Dermis microvascular lymphatic vessel endothelial cell (primary cell): ENCODE measurements at regions not wholly inside any gene's neighbourhood (a gene's known extent, or its start where the extent isn't known, plus 50 kb on each side); places are given as distances from the start of the nearest gene placed in this dataset.
"Not testable (repeated sequence)": the region's sequence is repeated elsewhere in the genome, so short reads cannot be mapped to it uniquely, and the experiment has no call there.

Experiments used
- DNase-seq, 2 donors: peaks; one replicate each; pipeline versions ENCODE4 v3.0.0 to v3.0.0-alpha.2; 2010; ENCODE audit warnings: low read depth in 2 of 2

- no peak for DNase-seq
These were observed 296.8 kb downstream of the PREX1 start for GRCh38 chr20:48530957-48531356.

GRCh38 chr20:48528346-48528745 lies 299.5 kb downstream of the PREX1 start:
- DNase-seq: no peak

DNA sequence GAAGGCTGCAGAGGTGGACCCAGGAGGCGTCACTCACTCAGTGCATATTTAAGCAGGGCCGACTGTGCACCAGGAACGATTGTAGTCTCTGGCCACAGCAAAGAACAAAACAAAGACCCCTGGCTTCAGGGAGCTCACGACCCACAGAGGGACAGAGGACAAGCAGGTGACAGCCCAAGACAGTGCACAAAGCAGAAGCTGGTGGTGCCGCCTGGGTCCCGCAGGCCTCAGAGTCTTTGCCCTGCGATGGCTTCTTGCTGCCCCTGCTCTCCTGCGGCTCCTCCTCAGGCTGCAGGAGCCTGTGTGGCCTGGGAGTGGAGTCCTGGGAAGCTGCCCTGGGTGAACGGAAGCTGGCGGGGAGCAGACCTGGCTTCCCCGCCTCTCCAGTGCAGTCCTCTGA lies 300.0 kb downstream of the PREX1 start:
- DNase-seq: no peak

DNA sequence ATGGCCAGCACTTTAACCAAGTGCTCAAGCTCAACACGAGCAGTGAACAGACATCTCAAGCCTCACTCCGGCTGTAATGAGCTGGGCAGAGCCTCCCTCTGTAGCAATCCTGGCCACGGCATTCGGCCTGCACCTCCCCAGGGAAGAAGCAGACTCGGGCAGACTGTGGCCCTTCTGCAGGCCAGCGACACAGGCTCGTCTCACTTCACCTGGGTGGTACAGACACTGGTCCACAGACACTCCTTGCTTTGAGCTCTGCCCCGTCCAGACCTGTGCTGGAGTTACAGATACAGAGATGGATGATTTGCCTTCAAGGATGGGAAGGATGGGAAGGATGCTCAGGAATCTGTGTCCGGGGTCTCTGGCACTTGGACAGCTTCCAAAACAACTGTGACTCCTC lies 300.9 kb downstream of the PREX1 start:
- DNase-seq: no peak

- DNase-seq: no peak
These were observed 302.4 kb downstream of the PREX1 start for GRCh38 chr20:48525400-48525799.

GRCh38 chr20:48524582-48524981 lies 303.2 kb downstream of the PREX1 start:
- DNase-seq: no peak

DNA sequence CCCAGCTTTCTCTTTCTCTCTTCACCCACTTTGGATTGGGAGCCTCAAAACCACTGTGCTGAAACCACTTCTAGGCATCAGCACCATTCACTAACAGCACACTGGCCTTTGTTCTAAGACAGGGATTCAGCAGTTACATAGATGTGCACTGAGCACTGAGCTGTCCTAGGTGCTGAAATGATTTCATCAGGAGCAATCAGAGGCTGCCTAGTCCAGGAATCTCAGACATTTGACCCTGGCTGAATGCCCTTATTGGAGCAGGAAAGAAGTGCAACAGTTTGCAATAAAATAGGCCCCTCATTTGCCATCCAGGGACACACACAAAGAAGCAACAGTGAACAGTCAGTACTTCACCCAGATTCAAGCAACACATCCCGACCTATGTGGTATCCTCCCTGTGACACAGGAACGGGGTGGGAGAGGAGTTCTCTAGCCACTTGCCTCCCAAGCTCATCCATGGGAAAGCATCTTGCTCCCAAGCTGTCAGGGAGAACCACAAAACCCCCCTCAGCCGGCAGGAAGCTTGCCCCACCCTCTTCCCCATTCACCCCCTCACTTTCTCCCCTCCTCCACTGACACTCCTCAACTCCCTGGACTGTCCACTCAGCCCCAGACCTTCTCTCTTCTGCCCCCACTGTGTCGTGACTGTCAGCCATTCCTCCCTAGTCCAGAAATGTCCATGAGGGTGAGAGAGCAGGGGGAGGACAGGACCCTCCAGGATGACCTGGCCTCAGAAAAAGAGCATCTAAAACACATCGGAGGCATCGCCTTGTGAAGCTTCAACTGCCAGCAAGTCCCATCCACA lies 304.4 kb downstream of the PREX1 start:
- DNase-seq: peak; percentile 76 to 79

DNA sequence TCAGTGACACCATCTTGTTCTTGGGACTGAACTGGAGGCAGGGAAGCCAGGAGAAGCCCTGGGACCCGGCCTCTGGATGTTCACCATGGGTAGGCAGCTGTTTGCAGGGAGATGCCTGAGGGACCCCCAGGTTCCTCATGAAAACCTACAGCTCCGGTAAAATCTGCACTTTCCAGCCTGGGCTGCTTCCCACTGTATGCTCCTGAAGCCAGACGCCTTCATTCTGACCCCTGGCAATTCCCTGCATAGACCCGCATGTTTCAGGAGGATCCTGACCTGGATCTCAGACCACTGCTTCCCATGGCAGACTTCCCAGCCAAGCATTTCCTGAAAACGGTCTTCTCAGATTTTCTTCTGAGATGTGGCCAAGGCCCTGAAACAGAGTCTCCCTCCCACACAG lies 306.7 kb downstream of the PREX1 start:
- no peak for DNase-seq

DNA sequence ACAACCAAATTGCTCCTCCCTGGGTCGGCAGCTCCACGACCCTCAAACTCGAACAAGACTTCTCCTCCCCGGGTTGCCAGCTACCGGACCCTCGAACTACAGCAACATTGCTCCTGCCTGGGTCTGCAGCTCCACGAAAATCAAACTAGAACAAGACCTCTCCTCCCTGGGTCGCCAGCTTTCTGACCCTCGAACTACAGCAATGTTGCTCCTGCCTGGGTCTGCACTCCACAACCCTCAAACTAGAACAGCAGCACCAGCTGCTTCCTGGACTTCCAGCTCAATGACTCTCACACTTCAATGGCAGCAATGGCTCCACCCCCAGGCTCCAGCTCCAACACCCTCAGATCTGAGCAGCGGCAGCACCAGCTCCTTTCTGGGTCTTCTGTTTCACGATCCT lies 311.6 kb downstream of the PREX1 start:
- peak; percentile 4 to 23 for DNase-seq

DNA sequence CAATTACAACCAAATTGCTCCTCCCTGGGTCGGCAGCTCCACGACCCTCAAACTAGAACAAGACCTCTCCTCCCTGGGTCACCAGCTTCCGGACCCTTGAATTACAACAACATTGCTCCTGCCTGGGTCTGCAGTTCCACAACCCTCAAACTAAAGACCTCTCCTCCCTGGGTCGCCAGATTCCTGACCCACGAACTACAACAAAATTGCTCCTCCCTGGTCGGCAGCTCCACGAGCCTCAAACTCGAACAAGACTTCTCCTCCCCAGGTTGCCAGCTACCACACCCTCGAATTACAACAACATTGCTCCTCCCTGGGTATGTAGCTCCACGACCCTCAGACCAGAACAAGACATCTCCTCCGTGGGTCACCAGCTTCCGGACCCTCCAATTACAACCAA lies 313.2 kb downstream of the PREX1 start:
- not testable (repeated sequence) for DNase-seq

DNA sequence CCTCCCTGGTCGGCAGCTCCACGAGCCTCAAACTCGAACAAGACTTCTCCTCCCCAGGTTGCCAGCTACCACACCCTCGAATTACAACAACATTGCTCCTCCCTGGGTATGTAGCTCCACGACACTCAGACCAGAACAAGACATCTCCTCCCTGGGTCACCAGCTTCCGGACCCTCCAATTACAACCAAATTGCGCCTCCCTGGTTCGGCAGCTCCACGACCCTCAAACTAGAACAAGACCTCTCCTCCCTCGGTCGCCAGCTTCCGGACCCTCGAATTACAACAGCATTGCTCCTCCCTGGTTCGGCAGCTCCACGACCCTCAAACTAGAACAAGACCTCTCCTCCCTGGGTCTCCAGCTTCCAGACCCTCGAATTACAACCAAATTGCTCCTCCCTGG lies 315.3 kb downstream of the PREX1 start:
- DNase-seq: not testable (repeated sequence)

DNA sequence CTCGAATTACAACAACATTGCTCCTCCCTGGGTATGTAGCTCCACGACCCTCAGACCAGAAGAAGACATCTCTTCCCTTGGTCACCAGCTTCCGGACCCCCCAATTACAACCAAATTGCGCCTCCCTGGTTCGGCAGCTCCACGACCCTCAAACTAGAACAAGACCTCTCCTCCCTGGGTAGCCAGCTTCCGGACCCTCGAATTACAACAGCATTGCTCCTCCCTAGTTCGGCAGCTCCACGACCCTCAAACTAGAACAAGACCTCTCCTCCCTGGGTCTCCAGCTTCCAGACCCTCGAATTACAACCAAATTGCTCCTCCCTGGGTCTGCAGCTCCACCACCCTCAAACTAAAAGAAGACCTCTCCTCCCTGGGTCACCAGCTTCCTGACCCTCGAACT lies 322.7 kb downstream of the PREX1 start:
- not testable (repeated sequence) for DNase-seq

GRCh38 chr20:48503166-48503815 lies 324.5 kb downstream of the PREX1 start:
- no peak for DNase-seq

DNA sequence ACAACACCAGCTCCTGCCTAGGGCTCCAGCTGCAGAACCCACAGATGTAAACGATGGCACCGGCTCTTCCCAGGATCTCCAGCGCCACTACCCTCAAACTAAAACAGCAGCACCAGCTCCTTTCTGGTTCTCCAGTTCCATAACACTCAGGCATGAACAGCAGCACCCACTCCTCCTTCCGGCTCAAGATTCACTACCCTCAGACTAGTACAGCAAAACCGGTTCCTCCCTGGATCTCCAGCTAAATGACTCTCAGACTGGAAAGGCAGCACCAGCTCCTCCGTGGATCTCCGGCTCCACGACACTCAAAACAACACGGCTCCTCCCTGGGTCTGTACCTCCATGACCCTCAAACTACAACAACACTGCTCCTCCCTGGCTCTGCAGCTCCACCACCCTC lies 325.0 kb downstream of the PREX1 start:
- no peak for DNase-seq

GRCh38 chr20:48502016-48502415 lies 325.8 kb downstream of the PREX1 start:
- DNase-seq: no peak

- not testable (repeated sequence) for DNase-seq
These were observed 326.9 kb downstream of the PREX1 start for GRCh38 chr20:48500900-48501299.

DNA sequence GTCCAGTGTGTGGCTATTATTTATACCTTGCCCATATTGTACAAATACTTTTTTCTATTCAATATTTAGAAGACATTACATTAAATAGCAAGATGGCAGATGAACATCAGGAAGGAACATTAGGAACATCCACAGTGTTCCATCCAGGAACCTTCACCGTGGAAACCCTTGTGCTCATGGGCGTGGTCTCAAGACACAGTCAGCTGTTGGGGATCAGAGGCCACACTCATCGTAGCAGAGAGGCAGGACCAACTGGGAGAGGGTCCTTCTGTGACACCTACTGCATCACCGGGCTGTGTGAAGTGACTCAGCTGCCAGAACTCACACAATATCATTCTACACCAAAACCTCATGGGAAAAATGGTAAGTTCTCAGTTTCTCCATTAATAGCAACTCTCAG lies 328.9 kb downstream of the PREX1 start:
- DNase-seq: not testable (repeated sequence)

GRCh38 chr20:48498125-48498524 lies 329.7 kb downstream of the PREX1 start:
- not testable (repeated sequence) for DNase-seq

DNA sequence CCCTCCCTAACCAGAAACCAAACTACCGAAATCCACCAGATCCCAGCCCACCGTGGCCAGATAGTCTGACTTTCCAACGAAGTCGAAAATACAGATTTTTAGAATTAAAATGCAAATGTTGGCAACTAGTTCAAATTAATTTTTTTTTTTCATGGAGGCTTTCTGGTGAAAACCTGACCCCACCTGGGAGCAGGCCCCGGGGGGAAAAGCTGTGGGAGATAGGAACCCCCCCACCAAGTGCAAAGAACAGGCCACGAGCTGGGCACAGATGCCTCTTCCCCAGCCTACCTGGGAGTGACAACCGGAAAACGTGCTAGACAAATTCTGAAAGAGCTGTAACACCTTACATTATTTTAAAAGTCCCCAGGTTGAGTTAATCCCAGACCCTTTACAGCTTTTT lies 333.8 kb downstream of the PREX1 start:
- no peak for DNase-seq

GRCh38 chr20:48493331-48493730 lies 334.5 kb downstream of the PREX1 start:
- DNase-seq: not testable (repeated sequence)

DNA sequence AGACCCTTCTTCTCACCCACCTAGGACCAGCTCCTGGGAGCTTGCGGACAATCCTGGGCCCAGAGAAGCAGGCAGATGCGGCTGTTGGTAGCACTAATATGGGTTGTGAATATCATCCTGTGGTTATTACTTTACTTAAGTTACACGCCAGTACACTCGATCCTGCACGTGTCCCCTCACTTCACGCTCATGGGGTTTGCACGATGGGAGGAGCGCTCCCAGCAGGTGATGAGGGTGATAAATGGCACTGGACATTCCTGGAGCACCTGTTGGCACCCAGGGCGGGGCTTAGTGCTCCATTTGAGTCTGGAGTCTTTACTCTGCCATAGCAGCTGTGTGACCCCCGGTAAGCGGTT lies 335.1 kb downstream of the PREX1 start:
- no peak for DNase-seq

DNA sequence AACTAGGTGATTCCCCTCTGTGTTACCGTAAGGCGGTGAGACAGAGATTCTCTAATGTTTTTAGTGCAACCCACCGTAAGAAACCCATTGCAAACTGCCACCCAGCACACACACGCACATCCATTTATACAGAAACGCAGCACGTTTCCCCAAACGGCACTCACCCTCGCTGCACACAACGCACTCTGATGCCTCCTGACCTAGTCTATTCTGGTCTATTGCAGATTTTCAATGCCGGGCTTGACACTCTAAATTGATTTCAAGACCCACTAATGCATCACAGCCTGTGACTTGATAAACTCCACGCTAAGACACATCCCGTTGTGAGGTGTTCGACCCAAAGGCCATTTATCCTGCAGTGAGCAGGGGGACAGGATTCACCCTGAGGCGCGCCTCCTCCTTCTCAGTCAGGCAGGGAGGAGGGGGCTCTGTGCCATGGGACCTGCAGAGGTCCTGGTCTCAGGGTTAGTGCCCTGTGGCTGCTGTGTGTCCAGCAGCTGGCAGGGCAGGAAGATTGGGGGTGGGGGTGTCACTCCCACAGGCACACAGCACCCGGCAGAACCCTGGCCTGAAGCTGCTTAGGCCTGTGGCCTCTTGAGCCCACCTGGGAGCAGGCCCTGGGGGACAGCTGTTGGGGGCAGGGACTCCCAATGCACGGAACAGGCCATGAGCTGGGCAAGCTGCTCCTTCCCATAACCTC lies 335.6 kb downstream of the PREX1 start:
- DNase-seq: no peak
